GM18511 (cell line): ENCODE measurements at regions not wholly inside any gene's neighbourhood (a gene's known extent, or its start where the extent isn't known, plus 50 kb on each side); places are given as distances from the start of the nearest gene placed in this dataset.

Source experiments
- ATAC-seq: cut with Tn5 transposase; IDR thresholded peaks from one replicate; pipeline ENCODE4 v1.9.1; 2021; ENCODE audit warnings: mild to moderate bottlenecking, moderate library complexity; ENCODE audit not compliant: unreplicated experiment

GRCh38 chr7:113998934-113999333 lies 80.1 kb upstream of the PPP1R3A start:
- ATAC-seq, result no peak

GRCh38 chr7:113996405-113996804 lies 77.6 kb upstream of the PPP1R3A start:
- no peak for ATAC-seq

DNA sequence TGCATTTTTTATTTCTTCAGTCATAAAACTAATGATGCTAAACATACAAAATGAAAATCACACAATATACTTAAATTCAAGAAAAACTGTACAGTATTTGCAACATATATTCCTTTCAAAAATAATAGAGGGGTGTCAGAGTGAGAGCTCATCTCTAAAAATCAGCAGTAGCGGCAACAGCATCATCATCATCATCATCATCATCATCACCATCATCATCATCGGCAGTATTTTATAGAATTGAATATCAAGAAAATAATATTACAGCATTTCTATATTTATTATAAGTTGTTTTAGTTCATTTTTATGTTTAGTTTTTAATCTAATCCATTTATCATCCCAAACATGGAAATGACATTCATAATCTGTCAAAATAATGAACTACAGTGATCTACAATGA lies 67.4 kb upstream of the PPP1R3A start:
- no peak for ATAC-seq

GRCh38 chr7:113976508-113976907 lies 57.7 kb upstream of the PPP1R3A start:
- no peak for ATAC-seq

- no peak for ATAC-seq
Observed at GRCh38 chr7:113968713-113969112, 49.9 kb upstream of the PPP1R3A start.
